ENCODE measurements at regions not wholly inside any gene's neighbourhood (a gene's known extent, or its start where the extent isn't known, plus 50 kb on each side); places are given as distances from the start of the nearest gene placed in this dataset.

DNA sequence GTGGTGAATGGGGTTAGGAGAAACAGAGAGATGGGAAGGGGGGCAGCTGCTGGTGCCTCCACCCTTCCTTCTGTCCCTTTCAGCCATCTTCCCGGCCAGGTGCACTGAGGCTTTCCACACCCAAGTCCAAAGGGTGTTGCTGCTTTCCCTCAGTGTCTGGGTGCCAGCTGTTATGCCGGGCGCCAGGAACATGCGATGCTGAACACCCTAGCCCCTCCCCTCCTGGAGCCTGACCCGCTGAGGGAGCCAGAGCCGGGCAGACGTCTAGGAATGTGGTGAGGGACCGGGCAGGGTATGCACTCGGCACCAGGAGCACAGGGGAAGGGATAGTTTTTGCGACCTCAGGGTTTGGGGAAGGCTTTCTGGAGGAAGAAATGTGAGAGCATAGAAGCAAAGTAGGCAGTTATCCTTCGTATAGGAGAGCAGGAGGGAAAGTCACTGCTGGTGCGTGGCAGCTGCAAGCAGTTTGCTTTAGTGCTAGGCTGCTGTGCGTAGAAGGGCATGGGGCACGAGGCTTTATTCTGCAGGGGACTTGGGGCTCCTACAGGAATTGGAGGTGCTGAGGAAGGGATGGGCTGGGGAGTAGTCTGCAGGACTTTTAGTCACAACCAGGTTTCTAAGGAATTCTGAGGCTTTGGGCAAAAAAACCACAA, 147.7 kb downstream of the TSN start:
- H3K4me1 ChIP-seq (ENCODE audit: control insufficient read depth, low read length): peaks cover 5% of the 10 kb centered on the region
- no peaks in the 10 kb centered on the region for H3K27me3 ChIP-seq (ENCODE audit: control insufficient read depth, low read length)
- no peaks in the 10 kb centered on the region for H3K36me3 ChIP-seq (ENCODE audit: control insufficient read depth, low read length)
- H3F3A ChIP-seq (ENCODE audit: control insufficient read depth, insufficient read depth): no peaks in the 10 kb centered on the region
- H3K9me2 ChIP-seq (replicated peaks; ENCODE audit: control insufficient read depth, low read length): no peaks in the 10 kb centered on the region
- TF ChIP-seq, protein P1, sequence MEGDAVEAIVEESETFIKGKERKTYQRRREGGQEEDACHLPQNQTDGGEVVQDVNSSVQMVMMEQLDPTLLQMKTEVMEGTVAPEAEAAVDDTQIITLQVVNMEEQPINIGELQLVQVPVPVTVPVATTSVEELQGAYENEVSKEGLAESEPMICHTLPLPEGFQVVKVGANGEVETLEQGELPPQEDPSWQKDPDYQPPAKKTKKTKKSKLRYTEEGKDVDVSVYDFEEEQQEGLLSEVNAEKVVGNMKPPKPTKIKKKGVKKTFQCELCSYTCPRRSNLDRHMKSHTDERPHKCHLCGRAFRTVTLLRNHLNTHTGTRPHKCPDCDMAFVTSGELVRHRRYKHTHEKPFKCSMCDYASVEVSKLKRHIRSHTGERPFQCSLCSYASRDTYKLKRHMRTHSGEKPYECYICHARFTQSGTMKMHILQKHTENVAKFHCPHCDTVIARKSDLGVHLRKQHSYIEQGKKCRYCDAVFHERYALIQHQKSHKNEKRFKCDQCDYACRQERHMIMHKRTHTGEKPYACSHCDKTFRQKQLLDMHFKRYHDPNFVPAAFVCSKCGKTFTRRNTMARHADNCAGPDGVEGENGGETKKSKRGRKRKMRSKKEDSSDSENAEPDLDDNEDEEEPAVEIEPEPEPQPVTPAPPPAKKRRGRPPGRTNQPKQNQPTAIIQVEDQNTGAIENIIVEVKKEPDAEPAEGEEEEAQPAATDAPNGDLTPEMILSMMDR (IDR thresholded peaks at IDR 0.05; ENCODE audit: low read depth, low read length, poor library complexity, severe bottlenecking): no peak
- TF ChIP-seq EZH2phosphoT487 (IDR thresholded peaks at IDR 0.05; ENCODE audit: borderline replicate concordance, low read length): no peak
- no peak overlapping the region for H3K27ac ChIP-seq (ENCODE audit: low read depth, low read length)
- H3K79me2 ChIP-seq (ENCODE audit: control insufficient read depth, low read length): no peaks in the 10 kb centered on the region
- no peak overlapping the region for H3K4me3 ChIP-seq (ENCODE audit: low read length)
- H3K9me3 ChIP-seq (ENCODE audit: control insufficient read depth, insufficient read depth, low read length): no peaks in the 10 kb centered on the region
- H4K20me1 ChIP-seq (ENCODE audit: control insufficient read depth, insufficient read depth, low read depth, low read length): no peaks in the 10 kb centered on the region
- no peak overlapping the region for H3K4me2 ChIP-seq (ENCODE audit: low read length)

DNA sequence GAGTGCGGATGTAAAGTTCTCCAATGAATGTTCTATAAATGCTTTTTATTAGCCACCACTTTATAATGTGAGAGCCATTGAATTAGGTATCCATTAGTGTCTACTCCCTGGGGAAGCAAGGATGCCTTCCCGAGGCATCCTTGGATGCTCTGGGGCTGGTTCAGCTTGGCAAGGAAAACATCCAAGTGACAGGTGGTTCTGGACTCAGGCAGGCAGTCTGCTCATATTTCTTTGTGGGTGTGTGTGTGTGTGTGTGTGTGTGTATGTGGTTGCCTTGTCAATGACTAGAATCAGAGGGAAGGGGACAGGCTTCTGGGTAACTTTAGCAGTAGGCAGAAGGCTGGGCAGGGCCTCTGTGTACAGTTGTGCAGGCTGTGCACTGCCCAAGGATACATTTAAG, 149.2 kb downstream of the TSN start:
- Histone ChIP-seq H3K4me1 (ENCODE audit: control insufficient read depth, low read length) (no peaks in the 10 kb centered on the region), H3K79me2 (ENCODE audit: control insufficient read depth, low read length) (no peaks in the 10 kb centered on the region), H3K27ac (ENCODE audit: low read depth, low read length) (no peak overlapping the region), H4K20me1 (ENCODE audit: control insufficient read depth, insufficient read depth, low read depth, low read length) (no peaks in the 10 kb centered on the region), H3K4me3 (ENCODE audit: low read length) (no peak overlapping the region), H3K27me3 (ENCODE audit: control insufficient read depth, low read length) (no peaks in the 10 kb centered on the region), H3F3A (ENCODE audit: control insufficient read depth, insufficient read depth) (no peaks in the 10 kb centered on the region), H3K4me2 (ENCODE audit: low read length) (no peak overlapping the region), H3K9me2 (replicated peaks; ENCODE audit: control insufficient read depth, low read length) (no peaks in the 10 kb centered on the region), H3K36me3 (ENCODE audit: control insufficient read depth, low read length) (no peaks in the 10 kb centered on the region), H3K9me3 (ENCODE audit: control insufficient read depth, insufficient read depth, low read length) (no peaks in the 10 kb centered on the region)
- TF ChIP-seq, protein P1 (IDR thresholded peaks at IDR 0.05; ENCODE audit: low read depth, low read length, poor library complexity, severe bottlenecking): no peak
- no peak for TF ChIP-seq EZH2phosphoT487 (IDR thresholded peaks at IDR 0.05; ENCODE audit: borderline replicate concordance, low read length)

DNA sequence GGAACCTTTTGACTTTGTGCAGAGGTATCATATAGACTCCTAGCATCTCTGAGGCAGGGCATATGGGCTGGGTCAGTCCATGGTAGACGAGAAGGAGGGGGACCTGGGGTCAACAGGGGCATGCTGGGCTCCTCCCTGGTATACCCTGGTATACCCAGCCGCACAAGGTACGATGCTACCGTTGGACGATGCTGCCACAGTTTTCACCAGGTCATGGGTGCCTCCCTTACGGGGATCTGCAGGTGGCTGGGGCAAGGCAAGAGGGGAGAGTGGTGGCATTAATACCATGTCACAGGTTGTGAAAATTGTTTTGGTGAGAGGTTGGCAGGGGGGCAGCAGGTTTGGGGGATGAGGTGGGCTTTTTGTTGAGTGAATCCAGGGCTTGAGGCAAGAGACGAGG, 149.8 kb downstream of the TSN start:
- TF ChIP-seq EZH2phosphoT487 (IDR thresholded peaks at IDR 0.05; ENCODE audit: borderline replicate concordance, low read length): no peak
- TF ChIP-seq, protein P1 (IDR thresholded peaks at IDR 0.05; ENCODE audit: low read depth, low read length, poor library complexity, severe bottlenecking): no peak
- Histone ChIP-seq H3K79me2 (ENCODE audit: control insufficient read depth, low read length) (no peaks in the 10 kb centered on the region), H3K4me1 (ENCODE audit: control insufficient read depth, low read length) (no peaks in the 10 kb centered on the region), H3K9me3 (ENCODE audit: control insufficient read depth, insufficient read depth, low read length) (no peaks in the 10 kb centered on the region), H3K36me3 (ENCODE audit: control insufficient read depth, low read length) (no peaks in the 10 kb centered on the region), H4K20me1 (ENCODE audit: control insufficient read depth, insufficient read depth, low read depth, low read length) (no peaks in the 10 kb centered on the region), H3K27me3 (ENCODE audit: control insufficient read depth, low read length) (no peaks in the 10 kb centered on the region), H3F3A (ENCODE audit: control insufficient read depth, insufficient read depth) (no peaks in the 10 kb centered on the region), H3K9me2 (replicated peaks; ENCODE audit: control insufficient read depth, low read length) (no peaks in the 10 kb centered on the region), H3K4me3 (ENCODE audit: low read length) (no peak overlapping the region), H3K4me2 (ENCODE audit: low read length) (no peak overlapping the region), H3K27ac (ENCODE audit: low read depth, low read length) (no peak overlapping the region)
